WTC11 (cell line): ENCODE measurements at regions not wholly inside any gene's neighbourhood (a gene's known extent, or its start where the extent isn't known, plus 50 kb on each side); places are given as distances from the start of the nearest gene placed in this dataset.
A peak's percentile ranks its signal among the peaks of the same experiment; 100 is the strongest.

Experiments used
- ATAC-seq: fragments of 200-7000 bp; cut with Tn5 transposase; 2 replicates; pipeline ENCODE4 v1.10.0; 2021; ENCODE audit warnings: mild to moderate bottlenecking, moderate library complexity
- CTCF ChIA-PET: fragments of 300-600 bp; sonication (Branson Sonifier 250); formaldehyde crosslinking; loops from one replicate; lab custom pipeline; 2021; ENCODE audit warnings: antibody characterized with exemption; lab: Charles Lee
- POLR2A ChIA-PET: fragments of 350-600 bp; sonication (Branson Sonifier 250); formaldehyde crosslinking; loops from one replicate; lab custom pipeline; 2021; ENCODE audit warnings: antibody characterized with exemption; lab: Charles Lee
- DNase-seq: peaks from one replicate; pipeline ENCODE4 v3.0.0; 2021; ENCODE audit warnings: low spot score
- H3K27ac Mint-ChIP-seq: 2 replicates; pipeline ENCODE4 v1.8.0; 2021; ENCODE audit warnings: mixed read lengths
- H3K27me3 Mint-ChIP-seq: 2 replicates; pipeline ENCODE4 v1.8.0; 2021; ENCODE audit warnings: low read depth, mild to moderate bottlenecking, moderate library complexity, mixed read lengths
- H3K36me3 Mint-ChIP-seq: 2 replicates; pipeline ENCODE4 v1.8.0; 2021; ENCODE audit warnings: mixed read lengths
- H3K4me1 Mint-ChIP-seq: 2 replicates; pipeline ENCODE4 v1.8.0; 2022; ENCODE audit warnings: mixed read lengths
- H3K4me3 Mint-ChIP-seq: 2 replicates; pipeline ENCODE4 v1.8.0; 2021; ENCODE audit warnings: mild to moderate bottlenecking, moderate library complexity, mixed read lengths
- H3K9me3 Mint-ChIP-seq: 2 replicates; pipeline ENCODE4 v1.8.0; 2021; ENCODE audit warnings: mixed read lengths
- CTCF ChIP-seq: fragments of 200-600 bp; IDR thresholded peaks from 2 replicates; pipeline ENCODE4 v1.8.0; 2022; ENCODE audit warnings: antibody characterized with exemption
- FOXK1 ChIP-seq: sonication (generic); formaldehyde crosslinking; IDR thresholded peaks from 2 replicates; pipeline ENCODE4 v1.8.0; 2022; ENCODE audit warnings: mild to moderate bottlenecking, moderate library complexity, missing genetic modification reagents
- GRHL2 ChIP-seq: fragments of 250-450 bp; sonication (Bioruptor Pico); IDR thresholded peaks from 2 replicates; pipeline ENCODE4 v1.8.0; 2022; ENCODE audit warnings: mild to moderate bottlenecking, moderate library complexity; ENCODE audit not compliant: insufficient replicate concordance, severe bottlenecking
- MAX ChIP-seq: sonication (generic); formaldehyde crosslinking; IDR thresholded peaks from 2 replicates; pipeline ENCODE4 v1.8.0; 2022; ENCODE audit warnings: mild to moderate bottlenecking, missing genetic modification reagents
- NFE2L1 ChIP-seq: sonication (generic); formaldehyde crosslinking; IDR thresholded peaks from 2 replicates; pipeline ENCODE4 v1.8.1; 2023; ENCODE audit warnings: missing genetic modification reagents
- NR1H2 ChIP-seq: sonication (generic); formaldehyde crosslinking; IDR thresholded peaks from 2 replicates; pipeline ENCODE4 v1.9.0; 2021; ENCODE audit warnings: mild to moderate bottlenecking, moderate library complexity, missing genetic modification reagents
- PRDM15 ChIP-seq: sonication (generic); formaldehyde crosslinking; IDR thresholded peaks from 2 replicates; pipeline ENCODE4 v1.8.0; 2022; ENCODE audit warnings: missing genetic modification reagents
- RELA ChIP-seq: sonication (generic); formaldehyde crosslinking; IDR thresholded peaks from 2 replicates; pipeline ENCODE4 v1.8.1; 2022; ENCODE audit warnings: missing genetic modification reagents, mild to moderate bottlenecking, borderline replicate concordance
- SMAD4 ChIP-seq: sonication (generic); formaldehyde crosslinking; IDR thresholded peaks from 2 replicates; pipeline ENCODE4 v1.8.0; 2022; ENCODE audit warnings: mild to moderate bottlenecking, missing genetic modification reagents
- TCF7 ChIP-seq: sonication (generic); formaldehyde crosslinking; IDR thresholded peaks from 2 replicates; pipeline ENCODE4 v1.8.0; 2022; ENCODE audit warnings: mild to moderate bottlenecking, low read depth, missing genetic modification reagents, moderate library complexity
- USF1 ChIP-seq: sonication (generic); formaldehyde crosslinking; IDR thresholded peaks from 2 replicates; pipeline ENCODE4 v1.8.0; 2022; ENCODE audit warnings: mild to moderate bottlenecking, missing genetic modification reagents
- ZBTB43 ChIP-seq: sonication (generic); formaldehyde crosslinking; IDR thresholded peaks from 2 replicates; pipeline ENCODE4 v1.8.1; 2023; ENCODE audit warnings: mild to moderate bottlenecking, missing genetic modification reagents
- ZNF263 ChIP-seq: sonication (generic); formaldehyde crosslinking; IDR thresholded peaks from 2 replicates; pipeline ENCODE4 v1.8.1; 2022; ENCODE audit warnings: low read depth, mild to moderate bottlenecking, moderate library complexity, missing genetic modification reagents
- ZNF317 ChIP-seq: sonication (generic); formaldehyde crosslinking; IDR thresholded peaks from 2 replicates; pipeline ENCODE4 v1.8.1; 2023; ENCODE audit warnings: low read depth, mild to moderate bottlenecking, moderate library complexity, missing genetic modification reagents, borderline replicate concordance
- ZNF416 ChIP-seq: fragments of 250-450 bp; sonication (Bioruptor Pico); IDR thresholded peaks from 2 replicates; pipeline ENCODE4 v1.9.0; 2021; ENCODE audit warnings: mild to moderate bottlenecking, inconsistent platforms

- no peak for TF ChIP-seq FOXK1 (CRISPR knock-in tag)
- TF ChIP-seq USF1 (CRISPR knock-in tag): no peak
Measured at GRCh38 chr21:35537604-35538003, 488.5 kb upstream of the RUNX1 start (continued).

GRCh38 chr21:35533893-35534292, 484.8 kb upstream of the RUNX1 start:
- Mint-ChIP-seq H3K27ac (no peak overlapping the region), H3K4me1 (peaks cover 4% of the 10 kb centered on the region; the same call in 1 of the 2 replicates), H3K27me3 (no peaks in the 10 kb centered on the region), H3K9me3 (peaks cover 40% of the 10 kb centered on the region), H3K36me3 (peaks cover 26% of the 10 kb centered on the region), H3K4me3 (no peak overlapping the region)
- ChIA-PET CTCF (no interaction called here), POLR2A (no interaction called here)
- no peak for DNase-seq
- TF ChIP-seq NFE2L1 (CRISPR knock-in tag): no peak
- TF ChIP-seq ZBTB43: no peak
- TF ChIP-seq ZNF317 (CRISPR knock-in tag): no peak
- no peak for TF ChIP-seq RELA
- no peak for TF ChIP-seq ZNF416 (CRISPR knock-in tag)
- no peak for TF ChIP-seq GRHL2 (CRISPR knock-in tag)
- TF ChIP-seq PRDM15 (CRISPR knock-in tag): no peak
- no peak for TF ChIP-seq USF1 (CRISPR knock-in tag)
- TF ChIP-seq CTCF: no peak
- peak; percentile 46; the same call in 1 of the 2 replicates for ATAC-seq

- H3K27me3 Mint-ChIP-seq: no peaks in the 10 kb centered on the region
- DNase-seq (no peak), ATAC-seq (no peak)
- H3K4me3 Mint-ChIP-seq: no peak overlapping the region
- no peak for TF ChIP-seq NR1H2 (CRISPR knock-in tag)
- no peak for TF ChIP-seq MAX (CRISPR knock-in tag)
- no peak for TF ChIP-seq ZNF263 (CRISPR knock-in tag)
- TF ChIP-seq TCF7 (CRISPR knock-in tag): no peak
- no peak for TF ChIP-seq SMAD4 (CRISPR knock-in tag)
- H3K27ac Mint-ChIP-seq: no peak overlapping the region
- peaks cover 12% of the 10 kb centered on the region for H3K4me1 Mint-ChIP-seq
- H3K36me3 Mint-ChIP-seq: peaks cover 22% of the 10 kb centered on the region
- ChIA-PET POLR2A (no interaction called here), CTCF (interaction anchor here (1.0 kb wide), 1 partner anchor 10 kb away, joined by 3 read pairs; no protein-coding TSS in a partner anchor)
- H3K9me3 Mint-ChIP-seq: peaks cover 35% of the 10 kb centered on the region
Measured at GRCh38 chr21:35530766-35531165, 481.7 kb upstream of the RUNX1 start.
